ENCODE measurements at regions not wholly inside any gene's neighbourhood (a gene's known extent, or its start where the extent isn't known, plus 50 kb on each side); places are given as distances from the start of the nearest gene placed in this dataset.

- no peak for TF ChIP-seq NR3C1 (CRISPR knock-in tag; conservative IDR thresholded peaks at IDR 0.05; ENCODE audit: low read depth)
- no peak for TF ChIP-seq MLX (CRISPR knock-in tag; IDR thresholded peaks at IDR 0.05)
- TF ChIP-seq CTCF (IDR thresholded peaks at IDR 0.05): no peak
- TF ChIP-seq TEAD1 (CRISPR knock-in tag; IDR thresholded peaks at IDR 0.05): no peak
- no peak for TF ChIP-seq MYBL2 (CRISPR knock-in tag; IDR thresholded peaks at IDR 0.05)
- no peak for TF ChIP-seq ZBTB43 (CRISPR knock-in tag; IDR thresholded peaks at IDR 0.05)
- TF ChIP-seq ZNF138 (CRISPR knock-in tag; conservative IDR thresholded peaks at IDR 0.05): no peak
- no peak for TF ChIP-seq ATF2 (CRISPR knock-in tag; IDR thresholded peaks at IDR 0.05; ENCODE audit: borderline replicate concordance, low read depth)
- no peak for TF ChIP-seq FOXJ3 (CRISPR knock-in tag; IDR thresholded peaks at IDR 0.05; ENCODE audit: borderline replicate concordance)
- no peak for TF ChIP-seq NR2C2 (CRISPR knock-in tag; IDR thresholded peaks at IDR 0.05)
- no peak for TF ChIP-seq ZNF263 (CRISPR knock-in tag; IDR thresholded peaks at IDR 0.05; ENCODE audit: low read depth)
- no peak for TF ChIP-seq ATF1 (CRISPR knock-in tag; IDR thresholded peaks at IDR 0.05)
- TF ChIP-seq ZBTB21 (CRISPR knock-in tag; IDR thresholded peaks at IDR 0.05; ENCODE audit: borderline replicate concordance): no peak
- TF ChIP-seq FOXK1 (CRISPR knock-in tag; IDR thresholded peaks at IDR 0.05): no peak
Observed at GRCh38 chr14:84125676-84126075, 1404.3 kb upstream of the FLRT2 start.

Data from WTC11 (cell line).